ENCODE measurements at regions not wholly inside any gene's neighbourhood (a gene's known extent, or its start where the extent isn't known, plus 50 kb on each side); places are given as distances from the start of the nearest gene placed in this dataset.

- Histone ChIP-seq H3K27me3 (no peaks in the 10 kb centered on the region), H3K4me1 (no peaks in the 10 kb centered on the region), H3K36me3 (no peaks in the 10 kb centered on the region), H3K4me3 (ENCODE audit: low read depth, low read length) (no peak overlapping the region), H3K9me3 (no peaks in the 10 kb centered on the region)
- no peak for DNase-seq
- no peak for TF ChIP-seq CTCF (IDR thresholded peaks at IDR 0.05; ENCODE audit: low read depth, low read length)
These were observed 144.0 kb downstream of the PLCE1 start for GRCh38 chr10:94137747-94138146.

- Histone ChIP-seq H3K4me3 (ENCODE audit: low read depth, low read length) (no peak overlapping the region), H3K9me3 (no peaks in the 10 kb centered on the region), H3K4me1 (no peaks in the 10 kb centered on the region), H3K36me3 (no peaks in the 10 kb centered on the region), H3K27me3 (no peaks in the 10 kb centered on the region)
- no peak for DNase-seq
- TF ChIP-seq CTCF (IDR thresholded peaks at IDR 0.05; ENCODE audit: low read depth, low read length): no peak
These were observed 144.7 kb downstream of the PLCE1 start for GRCh38 chr10:94138391-94138790.

- no peaks in the 10 kb centered on the region for H3K27me3 ChIP-seq
- no peaks in the 10 kb centered on the region for H3K9me3 ChIP-seq
- DNase-seq: no peak
- TF ChIP-seq CTCF (IDR thresholded peaks at IDR 0.05; ENCODE audit: low read depth, low read length): no peak
- H3K4me3 ChIP-seq (ENCODE audit: low read depth, low read length): no peak overlapping the region
- no peaks in the 10 kb centered on the region for H3K4me1 ChIP-seq
- no peaks in the 10 kb centered on the region for H3K36me3 ChIP-seq
These were observed 149.5 kb downstream of the PLCE1 start for GRCh38 chr10:94143261-94143660.

GRCh38 chr10:94146313-94146712, 152.6 kb downstream of the PLCE1 start:
- no peak for TF ChIP-seq CTCF (IDR thresholded peaks at IDR 0.05; ENCODE audit: low read depth, low read length)
- H3K36me3 ChIP-seq: no peaks in the 10 kb centered on the region

GRCh38 chr10:94146746-94147145, 153.0 kb downstream of the PLCE1 start:
- Histone ChIP-seq H3K4me1 (no peaks in the 10 kb centered on the region), H3K36me3 (no peaks in the 10 kb centered on the region), H3K9me3 (no peaks in the 10 kb centered on the region), H3K27me3 (no peaks in the 10 kb centered on the region), H3K4me3 (ENCODE audit: low read depth, low read length) (no peak overlapping the region)
- TF ChIP-seq CTCF (IDR thresholded peaks at IDR 0.05; ENCODE audit: low read depth, low read length): no peak
- DNase-seq: no peak

More at GRCh38 chr10:94146313-94146712, 152.6 kb downstream of the PLCE1 start:
- Histone ChIP-seq H3K4me1 (no peaks in the 10 kb centered on the region), H3K9me3 (no peaks in the 10 kb centered on the region), H3K4me3 (ENCODE audit: low read depth, low read length) (no peak overlapping the region), H3K27me3 (no peaks in the 10 kb centered on the region)
- no peak for DNase-seq

- TF ChIP-seq CTCF (IDR thresholded peaks at IDR 0.05; ENCODE audit: low read depth, low read length): no peak
- no peak overlapping the region for H3K4me3 ChIP-seq (ENCODE audit: low read depth, low read length)
- no peaks in the 10 kb centered on the region for H3K9me3 ChIP-seq
- H3K4me1 ChIP-seq: no peaks in the 10 kb centered on the region
- no peaks in the 10 kb centered on the region for H3K27me3 ChIP-seq
- DNase-seq: no peak
- H3K36me3 ChIP-seq: no peaks in the 10 kb centered on the region
These were observed 156.0 kb downstream of the PLCE1 start for GRCh38 chr10:94149702-94150101.
